MM.1S (cell line): ENCODE measurements at regions not wholly inside any gene's neighbourhood (a gene's known extent, or its start where the extent isn't known, plus 50 kb on each side); places are given as distances from the start of the nearest gene placed in this dataset.
"Not testable (repeated sequence)": the region's sequence is repeated elsewhere in the genome, so short reads cannot be mapped to it uniquely, and the experiment has no call there.

Experiments
- CTCF ChIP-seq: fragments of 300-600 bp; sonication (generic); IDR thresholded peaks from 2 replicates; pipeline ENCODE4 v1.5.1; 2016; ENCODE audit warnings: antibody characterized with exemption, low read length, mixed read lengths
- EZH2 ChIP-seq: fragments of 300-600 bp; sonication (generic); optimal IDR thresholded peaks from 2 replicates; pipeline ENCODE3; 2017; ENCODE audit warnings: low read depth, mild to moderate bottlenecking, antibody characterized with exemption, low read length, mixed read lengths
- EZH2phosphoT487 ChIP-seq: fragments of 300-600 bp; sonication (generic); IDR thresholded peaks from 2 replicates; pipeline ENCODE4 v1.6.1; 2018; ENCODE audit warnings: antibody characterized with exemption, low read length

- not testable (repeated sequence) for TF ChIP-seq CTCF, EZH2phosphoT487, EZH2
Observed at GRCh38 chr3:75372964-75373363, 291.2 kb upstream of the FRG2C start.
